ENCODE measurements at regions not wholly inside any gene's neighbourhood (a gene's known extent, or its start where the extent isn't known, plus 50 kb on each side); places are given as distances from the start of the nearest gene placed in this dataset.

DNA sequence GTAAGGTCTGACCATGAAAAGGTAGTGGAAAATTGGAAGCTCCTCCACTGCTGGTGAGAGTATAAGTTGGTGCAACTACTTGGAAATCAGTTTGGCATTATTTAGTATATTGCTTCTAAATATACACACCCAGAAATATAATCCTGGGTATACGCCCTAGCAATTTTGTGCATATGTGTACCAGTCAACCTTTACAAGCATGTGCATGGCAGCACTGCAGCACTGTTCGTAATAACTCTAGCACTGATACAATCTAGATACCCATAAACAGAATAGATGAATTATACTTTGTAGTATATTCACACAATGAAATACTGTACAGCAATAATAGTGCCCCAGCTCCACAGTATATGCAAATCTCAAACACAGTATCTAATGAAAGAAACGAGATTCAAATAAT is 265.9 kb downstream of the EMP1 start:
- TF ChIP-seq ELF1 (IDR thresholded peaks at IDR 0.05; ENCODE audit: borderline replicate concordance, low read depth) (no peak), POLR2A (IDR thresholded peaks at IDR 0.05; ENCODE audit: borderline replicate concordance, extremely low read depth, insufficient read depth, insufficient read length) (no peak), CTCF (IDR thresholded peaks at IDR 0.05 in 2 of 3, conservative IDR thresholded peaks at IDR 0.05 in 1 of 3; ENCODE audit: borderline replicate concordance in 1 of 3, insufficient read depth in 1 of 3, low read depth in 2 of 3, low read length in 2 of 3) (no peak)

All from HCT116 (cell line).